ENCODE measurements at regions not wholly inside any gene's neighbourhood (a gene's known extent, or its start where the extent isn't known, plus 50 kb on each side); places are given as distances from the start of the nearest gene placed in this dataset.

- no peak for DNase-seq
Observed at GRCh38 chr20:12597551-12597950, 411.2 kb upstream of the SPTLC3 start.

GRCh38 chr20:12598894-12599293 is 409.9 kb upstream of the SPTLC3 start:
- no peak for DNase-seq

- no peak for DNase-seq
Observed at GRCh38 chr20:12599494-12599893, 409.3 kb upstream of the SPTLC3 start.

- DNase-seq, result no peak
Observed at GRCh38 chr20:12605751-12606150, 403.0 kb upstream of the SPTLC3 start.

GRCh38 chr20:12610871-12611270 is 397.9 kb upstream of the SPTLC3 start:
- no peak for DNase-seq

GRCh38 chr20:12614764-12615163 is 394.0 kb upstream of the SPTLC3 start:
- no peak for DNase-seq

- DNase-seq, result no peak
Observed at GRCh38 chr20:12617076-12617475, 391.7 kb upstream of the SPTLC3 start.

- no peak for DNase-seq
Observed at GRCh38 chr20:12623870-12624269, 384.9 kb upstream of the SPTLC3 start.

GRCh38 chr20:12627485-12627884 is 381.3 kb upstream of the SPTLC3 start:
- DNase-seq, result no peak

GRCh38 chr20:12638633-12639312 is 370.0 kb upstream of the SPTLC3 start:
- DNase-seq, result no peak

GRCh38 chr20:12640251-12640650 is 368.5 kb upstream of the SPTLC3 start:
- no peak for DNase-seq

GRCh38 chr20:12641619-12642018 is 367.2 kb upstream of the SPTLC3 start:
- no peak for DNase-seq

- DNase-seq, result no peak
Observed at GRCh38 chr20:12644461-12644860, 364.3 kb upstream of the SPTLC3 start.

GRCh38 chr20:12649234-12649633 is 359.5 kb upstream of the SPTLC3 start:
- no peak for DNase-seq

- no peak for DNase-seq
Observed at GRCh38 chr20:12653642-12654041, 355.1 kb upstream of the SPTLC3 start.

GRCh38 chr20:12659942-12660341 is 348.8 kb upstream of the SPTLC3 start:
- DNase-seq, result no peak

- no peak for DNase-seq
Observed at GRCh38 chr20:12660918-12661317, 347.9 kb upstream of the SPTLC3 start.

- DNase-seq, result no peak
Observed at GRCh38 chr20:12670301-12670700, 338.5 kb upstream of the SPTLC3 start.

- DNase-seq, result no peak
Observed at GRCh38 chr20:12673352-12673751, 335.4 kb upstream of the SPTLC3 start.

GRCh38 chr20:12677925-12678324 is 330.8 kb upstream of the SPTLC3 start:
- no peak for DNase-seq

- no peak for DNase-seq
Observed at GRCh38 chr20:12679447-12679846, 329.3 kb upstream of the SPTLC3 start.

- no peak for DNase-seq
Observed at GRCh38 chr20:12682613-12683012, 326.2 kb upstream of the SPTLC3 start.

- no peak for DNase-seq
Observed at GRCh38 chr20:12687476-12687875, 321.3 kb upstream of the SPTLC3 start.

- DNase-seq, result no peak
Observed at GRCh38 chr20:12695937-12696336, 312.8 kb upstream of the SPTLC3 start.

GRCh38 chr20:12698817-12699216 is 310.0 kb upstream of the SPTLC3 start:
- no peak for DNase-seq
